CD4-positive, alpha-beta T cell treated with Interferon alpha-2 for 1 hour (primary cell): ENCODE measurements at regions not wholly inside any gene's neighbourhood (a gene's known extent, or its start where the extent isn't known, plus 50 kb on each side); places are given as distances from the start of the nearest gene placed in this dataset.

Experiments
- DNase-seq, 2 donors: peaks; one replicate each; pipeline ENCODE4 v3.0.0-alpha.2; 2020 to 2022

DNA sequence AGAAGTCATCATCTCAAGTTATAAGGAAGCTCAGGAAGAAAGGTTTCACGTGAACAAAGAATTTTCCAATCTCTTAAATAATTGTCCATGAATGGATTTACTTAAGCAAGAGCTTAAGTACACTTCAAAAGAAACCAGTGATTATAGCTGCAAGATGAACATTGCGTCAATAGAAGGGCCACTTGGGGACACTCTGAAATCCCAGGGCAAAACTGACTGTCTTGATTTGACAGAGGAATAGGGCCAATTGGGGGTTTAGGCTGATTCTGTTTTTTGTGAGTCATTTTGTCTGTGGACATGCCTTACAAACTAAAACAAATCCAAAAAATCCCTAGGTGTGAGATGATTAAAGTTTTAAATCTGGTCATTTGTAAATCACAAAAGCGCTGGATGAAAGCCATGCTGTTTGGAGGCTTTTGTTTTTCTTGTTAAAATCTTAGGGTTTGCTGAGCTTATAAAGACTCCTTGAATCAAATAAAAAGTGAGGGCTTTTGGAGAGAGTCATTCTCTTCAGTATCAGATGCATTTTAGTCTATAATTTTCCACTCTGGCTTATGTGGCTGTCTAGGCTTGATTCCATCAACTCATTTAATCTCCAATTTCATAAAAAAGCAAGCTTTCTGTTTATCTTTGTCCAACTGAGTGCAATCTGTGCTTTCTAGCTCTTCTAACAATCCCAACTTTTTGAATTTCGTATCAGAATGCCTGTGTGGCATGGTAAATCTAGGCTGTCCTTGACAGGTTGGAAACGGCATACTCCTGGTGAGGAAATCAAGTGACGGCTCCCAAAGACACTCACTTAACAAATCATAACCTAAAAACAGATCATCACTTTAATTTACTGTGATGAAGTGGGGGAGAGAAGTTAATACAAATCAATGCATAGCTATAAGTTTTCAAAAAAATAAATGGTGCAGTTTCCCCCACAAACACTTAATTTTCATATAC lies 98.2 kb upstream of the SOX9 start:
- DNase-seq = no peak

DNA sequence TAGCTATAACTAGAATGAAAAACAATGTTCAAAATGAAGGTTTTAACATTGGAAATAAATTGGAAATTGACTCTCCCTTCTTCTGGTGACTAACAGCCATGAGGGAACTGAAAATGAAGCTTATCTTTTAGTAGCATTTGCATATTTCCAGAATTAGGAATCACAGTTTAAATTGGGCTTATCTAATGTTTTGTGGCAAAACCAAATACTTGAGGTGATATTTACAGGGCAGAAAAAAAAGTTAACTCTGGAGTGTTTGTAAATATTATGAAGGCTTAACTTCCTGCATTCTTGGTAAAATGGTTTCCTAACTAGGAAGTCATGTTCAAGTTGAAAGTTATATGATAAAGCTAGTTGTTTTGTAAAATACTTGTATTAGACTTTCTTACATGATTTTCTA lies 96.4 kb upstream of the SOX9 start:
- DNase-seq = no peak

DNA sequence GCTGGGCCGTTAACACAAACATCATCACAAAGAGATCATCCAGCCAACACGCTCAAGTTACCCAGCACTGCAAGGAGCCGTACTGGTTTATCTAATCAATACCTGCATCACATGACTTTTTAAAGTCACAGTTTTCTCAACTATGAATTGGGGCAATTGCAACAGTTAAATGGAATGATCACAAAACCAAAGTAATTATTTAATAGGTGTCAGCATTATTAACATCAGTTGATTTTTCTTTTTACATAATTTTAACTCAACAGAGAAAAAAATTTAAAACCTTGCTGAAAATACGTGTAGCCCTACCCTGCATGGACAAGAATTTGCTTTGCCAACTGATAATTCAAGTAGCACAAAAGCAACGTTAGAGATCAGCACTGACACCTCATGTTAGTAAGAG lies 95.7 kb upstream of the SOX9 start:
- no peak for DNase-seq

DNA sequence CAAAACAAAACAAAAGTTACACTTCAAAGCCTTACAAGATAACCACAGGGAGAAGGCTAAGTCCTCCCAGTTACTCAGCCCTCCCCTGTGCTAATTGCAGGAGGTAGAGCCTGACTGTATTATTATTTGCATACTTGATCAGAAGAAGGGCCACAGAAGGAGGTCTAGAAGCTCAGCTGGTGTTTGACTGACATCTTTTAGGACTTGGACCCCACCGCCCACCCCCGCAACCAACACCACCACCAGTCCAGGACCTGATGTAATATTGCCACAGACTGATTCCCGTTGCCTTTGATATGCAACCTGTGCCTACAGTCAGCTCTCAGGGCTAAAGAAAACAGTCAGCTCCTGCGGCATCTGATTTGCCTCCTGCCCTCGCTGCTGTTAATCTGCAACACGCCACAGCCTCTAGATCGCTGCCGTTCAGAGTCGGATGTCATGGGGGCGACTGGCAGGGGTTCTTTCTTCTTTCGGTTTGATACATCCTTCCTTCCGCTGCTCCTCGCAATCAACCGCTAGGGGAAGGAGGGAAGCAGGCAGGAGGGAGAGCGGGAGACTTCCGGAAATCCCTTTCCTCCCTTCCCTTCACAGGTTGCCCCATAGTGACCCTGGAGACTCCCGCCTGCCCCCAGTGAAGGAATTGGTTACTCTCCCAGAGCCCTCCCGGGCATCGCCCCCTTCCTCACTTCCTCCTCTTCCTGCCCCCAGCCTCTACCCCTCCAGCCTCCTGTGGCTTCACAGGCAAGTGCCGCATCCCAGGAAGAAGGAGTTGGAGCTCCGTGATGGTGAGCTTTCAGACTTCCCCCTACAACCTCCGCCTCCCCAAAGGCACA lies 90.5 kb upstream of the SOX9 start:
- DNase-seq = peak in 1 of 2 donors; percentile 20

DNA sequence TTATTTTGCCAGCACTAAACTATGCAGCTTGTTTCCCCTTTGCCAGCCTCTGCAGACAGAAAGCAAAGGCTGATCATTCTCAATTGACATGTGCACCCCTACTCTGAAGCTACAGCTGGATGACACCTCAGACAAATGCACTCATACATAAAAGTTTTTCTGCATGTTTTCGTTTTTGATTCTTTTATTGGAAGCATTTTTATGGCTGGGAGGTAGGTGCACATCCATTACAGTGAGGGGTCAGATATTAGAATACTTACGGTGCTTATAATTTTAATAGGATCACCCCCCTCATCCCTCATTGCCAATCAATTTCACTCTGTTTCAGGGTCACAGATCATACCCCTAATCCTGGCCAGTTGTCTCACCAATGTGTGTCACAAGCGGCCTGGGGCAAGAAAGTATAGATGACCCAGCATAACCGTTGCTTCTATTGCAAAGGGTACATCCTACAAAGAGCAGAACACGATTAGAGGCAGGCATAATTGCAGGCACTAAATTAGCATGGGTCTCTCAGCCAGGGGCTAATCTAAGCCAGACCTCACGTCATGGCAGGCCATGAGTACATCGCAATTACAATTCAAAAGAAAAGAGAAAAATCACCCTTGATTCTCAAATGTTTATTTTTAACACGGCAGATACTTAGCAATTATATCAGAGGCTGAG lies 89.5 kb upstream of the SOX9 start:
- DNase-seq = no peak

DNA sequence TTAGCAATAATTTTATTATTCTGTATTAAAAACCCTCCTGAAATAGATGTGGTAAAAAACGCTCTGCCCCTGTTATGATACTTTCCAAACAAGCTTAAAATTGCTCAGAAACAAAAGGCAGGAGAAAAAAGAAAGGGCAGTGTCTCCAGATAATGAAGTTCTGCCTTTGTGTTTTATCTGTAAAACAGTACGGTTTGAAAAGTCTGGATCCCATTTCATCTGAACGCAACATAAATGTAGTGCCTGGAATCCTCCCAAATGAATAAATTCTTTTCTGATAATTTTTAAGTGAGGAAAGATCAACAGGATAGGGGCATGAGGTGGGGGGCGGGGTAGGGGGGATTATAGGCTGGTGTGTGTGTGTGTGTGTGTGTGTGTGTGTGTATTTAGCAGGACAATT lies 87.5 kb upstream of the SOX9 start:
- DNase-seq = no peak

DNA sequence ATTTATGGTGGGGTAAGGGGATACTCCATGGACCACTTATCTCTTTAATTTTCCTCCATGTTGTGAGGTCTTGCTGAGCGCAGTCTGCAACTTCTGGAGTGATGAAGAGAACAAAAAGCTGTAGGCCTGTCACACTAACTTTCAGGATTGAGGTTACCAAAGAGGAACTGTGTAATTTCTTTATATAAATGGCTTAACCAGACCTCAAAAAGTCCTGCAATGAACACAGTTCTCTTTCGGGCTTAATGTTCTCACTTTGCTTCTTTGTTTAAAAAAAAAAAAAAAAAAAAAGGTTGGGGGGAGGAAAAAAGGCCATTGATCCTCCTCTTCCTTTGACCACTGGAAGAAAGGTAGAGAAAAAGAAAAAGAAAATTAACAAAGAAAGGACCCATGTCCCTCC lies 86.8 kb upstream of the SOX9 start:
- DNase-seq = no peak

DNA sequence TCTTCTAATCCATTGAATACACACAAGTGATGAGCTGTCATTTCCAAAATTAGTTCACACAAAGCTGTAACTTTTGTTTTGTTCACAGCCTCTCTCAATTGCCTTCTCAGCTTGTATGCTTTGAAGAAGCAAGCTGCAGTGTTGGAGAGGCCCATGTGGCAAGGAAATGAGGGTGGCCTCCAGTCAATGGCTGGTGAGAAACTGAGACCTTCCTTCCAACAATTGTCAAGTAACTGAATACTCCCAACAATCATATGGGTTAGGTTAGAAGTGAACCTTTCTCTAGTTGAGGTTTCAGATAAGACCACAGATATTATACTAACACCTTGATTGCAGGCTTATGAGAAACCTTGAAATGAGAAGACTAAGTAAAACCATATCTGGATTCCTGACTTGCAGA lies 82.4 kb upstream of the SOX9 start:
- DNase-seq = no peak

DNA sequence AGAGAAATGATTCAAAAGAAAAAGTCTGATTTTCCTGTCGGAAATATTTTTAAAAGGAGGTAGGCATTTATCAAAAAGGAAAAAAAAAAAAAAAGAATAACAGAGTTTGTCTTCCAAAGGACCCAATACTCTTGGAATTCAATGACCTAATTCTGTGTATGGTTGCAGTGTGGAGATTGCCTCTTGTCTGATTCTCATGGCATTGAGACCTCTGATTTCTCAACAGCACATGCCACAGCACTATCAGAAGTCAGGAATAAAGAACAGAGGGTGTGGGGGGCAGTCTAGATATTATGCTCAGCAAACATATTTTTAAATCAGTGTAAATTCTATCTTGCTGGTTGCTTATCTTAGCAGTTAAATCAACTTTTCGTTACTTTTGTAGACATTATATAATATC lies 81.3 kb upstream of the SOX9 start:
- DNase-seq = no peak

DNA sequence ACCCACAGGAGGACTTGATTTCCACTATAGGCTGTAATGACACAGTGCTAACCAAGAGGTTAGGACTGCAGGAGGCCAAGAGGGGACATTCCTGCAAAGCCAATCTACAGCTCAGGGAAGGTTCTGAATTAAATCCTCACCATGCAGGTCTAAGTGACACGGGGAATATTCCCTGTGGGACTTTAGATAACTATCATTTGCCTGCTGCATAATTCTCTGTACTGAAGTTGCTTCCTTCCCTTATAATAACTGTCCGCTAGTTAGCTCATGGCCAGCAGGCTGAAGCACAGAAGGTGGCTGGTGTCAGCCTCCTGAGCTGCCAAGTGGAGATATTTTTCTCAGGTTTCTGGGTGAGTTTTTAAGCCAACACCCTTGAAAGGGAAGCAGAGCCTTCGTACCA lies 74.6 kb upstream of the SOX9 start:
- no peak for DNase-seq

DNA sequence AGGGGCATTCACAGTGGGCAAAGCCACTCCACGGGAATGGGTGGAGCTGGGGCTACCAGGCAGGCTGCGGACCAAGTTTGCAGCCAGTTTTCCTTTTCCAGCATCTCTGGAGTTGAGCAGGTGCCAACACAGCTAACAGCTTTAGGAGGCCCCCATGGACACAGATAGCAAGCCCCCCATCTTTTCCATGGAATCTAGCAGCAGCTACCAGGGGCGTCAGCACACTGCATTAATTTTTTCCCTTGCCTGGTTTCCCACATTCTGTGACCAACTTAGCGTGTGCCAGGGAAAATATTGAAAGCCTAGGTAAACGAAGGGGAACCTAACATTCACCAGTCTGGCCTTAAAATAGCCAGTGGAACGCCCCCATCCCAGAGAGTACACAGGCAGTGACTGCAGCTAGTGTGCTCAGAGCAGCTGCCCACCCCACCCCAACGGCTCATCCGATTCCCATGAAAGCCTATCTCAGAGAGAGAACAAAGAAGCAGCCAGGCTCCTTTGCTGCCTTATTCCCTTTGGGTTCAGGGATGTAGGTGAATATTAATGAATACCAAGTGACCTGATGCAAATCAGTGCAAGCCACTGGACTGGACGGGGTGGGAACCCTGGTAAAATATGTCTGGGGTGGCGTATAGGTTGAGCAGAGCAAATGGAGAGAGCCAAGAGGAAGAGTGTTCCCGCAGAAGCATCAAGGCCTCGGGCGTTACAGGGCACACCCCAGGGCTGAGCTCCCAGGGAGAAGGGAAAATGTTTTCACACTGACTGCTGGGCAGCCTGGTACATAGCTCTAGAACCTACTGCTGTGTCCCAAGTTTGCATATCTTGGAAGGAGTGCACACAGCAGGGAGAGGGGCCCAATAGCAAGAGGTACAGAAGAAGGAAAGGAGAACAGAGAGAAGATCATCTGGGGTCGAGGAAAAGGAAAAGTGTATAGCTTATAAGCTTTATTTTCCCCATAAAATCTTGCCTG lies 73.9 kb upstream of the SOX9 start:
- DNase-seq = no peak

DNA sequence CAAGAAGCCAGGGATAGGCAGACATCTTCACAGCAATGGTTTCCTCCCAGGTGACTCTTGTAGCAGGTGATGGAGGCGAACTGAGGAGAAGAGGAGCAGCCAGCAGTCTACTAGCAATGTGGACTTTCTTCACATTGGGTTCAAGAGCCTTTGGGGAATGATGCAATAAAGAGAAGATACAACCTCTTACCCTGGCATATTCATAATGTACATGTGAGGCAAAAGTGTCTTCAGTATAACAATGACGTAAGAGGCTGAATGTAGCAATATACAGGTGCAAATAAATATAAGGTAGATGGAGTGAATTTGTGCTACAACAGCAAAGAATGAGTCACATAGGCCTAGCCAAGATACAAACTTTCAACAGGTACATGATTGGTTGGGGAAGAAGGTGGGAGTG lies 70.9 kb upstream of the SOX9 start:
- no peak for DNase-seq

DNA sequence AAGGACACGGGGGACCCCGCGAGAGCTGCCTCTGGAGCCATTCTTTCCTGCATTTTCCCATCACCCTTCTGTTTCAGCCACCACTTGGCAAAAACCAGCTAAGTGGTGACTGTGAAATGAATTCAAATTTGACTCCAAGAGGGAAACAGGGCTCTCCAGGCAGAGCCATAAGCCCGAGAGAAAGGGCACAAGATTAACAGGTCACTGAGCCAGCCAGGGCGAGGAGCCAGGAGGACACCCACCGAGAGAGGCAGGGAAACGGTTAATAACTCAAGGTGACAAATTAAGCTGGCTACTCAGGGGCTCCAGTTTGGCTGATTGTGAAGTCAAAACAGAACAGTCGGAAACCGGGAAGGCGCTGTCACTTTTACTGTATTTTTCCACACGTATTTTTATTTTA lies 67.8 kb upstream of the SOX9 start:
- no peak for DNase-seq

DNA sequence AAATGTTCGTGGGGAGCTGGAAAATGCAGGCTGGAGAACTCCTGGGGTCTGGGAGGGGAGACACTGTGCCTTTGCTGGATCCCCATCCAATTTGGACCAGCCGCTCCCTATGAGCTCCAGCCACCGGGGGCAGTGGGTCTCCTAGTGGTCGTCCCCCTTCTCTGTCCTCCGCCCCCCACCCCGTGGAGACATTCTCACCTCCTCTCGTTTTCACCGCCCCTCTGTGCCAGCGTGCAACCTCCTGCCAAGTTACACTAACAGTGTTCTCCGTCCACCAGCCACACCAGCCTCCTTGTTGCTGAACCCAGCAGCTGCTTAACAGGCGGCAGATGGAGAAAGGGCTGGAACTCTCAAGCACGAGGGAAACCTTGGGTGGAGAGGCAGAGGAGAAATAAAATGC lies 67.4 kb upstream of the SOX9 start:
- no peak for DNase-seq

DNA sequence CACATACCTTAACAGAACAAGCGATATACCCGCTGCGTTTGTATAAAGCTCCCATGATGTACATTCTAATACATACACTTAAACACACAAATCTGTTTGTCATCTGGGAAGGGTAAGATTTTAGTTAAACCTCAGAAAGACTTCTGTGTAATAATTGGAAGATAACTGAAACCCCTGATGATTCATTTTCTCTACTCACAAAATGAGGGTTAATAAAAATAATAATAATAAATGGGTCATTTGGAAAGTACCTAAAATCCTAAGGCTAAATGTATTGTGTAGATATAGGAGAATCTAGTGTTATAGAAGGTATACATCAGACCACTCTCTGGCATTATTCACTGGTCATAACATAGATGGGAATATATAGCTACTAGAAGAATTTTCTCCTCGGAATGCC lies 64.7 kb upstream of the SOX9 start:
- no peak for DNase-seq

DNA sequence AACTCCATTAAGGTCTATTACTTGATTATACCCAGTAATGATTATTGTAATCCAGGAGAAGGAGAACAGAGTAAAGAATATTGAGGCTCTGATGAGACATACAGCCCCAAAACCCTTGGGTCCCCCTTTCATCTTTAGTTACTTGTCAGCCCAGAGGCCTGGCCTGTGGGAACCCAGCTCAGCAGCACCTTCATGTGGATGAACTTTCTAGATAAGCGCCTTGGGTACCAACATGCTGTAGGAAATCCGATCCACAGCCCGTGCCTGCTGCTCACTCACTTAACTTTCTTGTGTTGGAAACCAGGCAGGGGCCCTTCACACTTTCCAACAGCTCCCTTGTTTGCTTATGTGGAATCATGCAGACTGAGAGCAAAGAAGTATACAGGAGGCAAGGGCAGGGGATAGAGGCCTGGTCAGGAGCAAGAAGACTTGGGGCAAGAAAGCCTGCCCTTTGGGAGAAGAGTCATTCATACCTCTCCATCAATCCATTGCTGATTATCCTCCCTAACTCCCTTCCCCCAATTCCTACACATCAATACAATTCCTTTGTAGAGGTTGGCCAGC lies 64.0 kb upstream of the SOX9 start:
- no peak for DNase-seq

DNA sequence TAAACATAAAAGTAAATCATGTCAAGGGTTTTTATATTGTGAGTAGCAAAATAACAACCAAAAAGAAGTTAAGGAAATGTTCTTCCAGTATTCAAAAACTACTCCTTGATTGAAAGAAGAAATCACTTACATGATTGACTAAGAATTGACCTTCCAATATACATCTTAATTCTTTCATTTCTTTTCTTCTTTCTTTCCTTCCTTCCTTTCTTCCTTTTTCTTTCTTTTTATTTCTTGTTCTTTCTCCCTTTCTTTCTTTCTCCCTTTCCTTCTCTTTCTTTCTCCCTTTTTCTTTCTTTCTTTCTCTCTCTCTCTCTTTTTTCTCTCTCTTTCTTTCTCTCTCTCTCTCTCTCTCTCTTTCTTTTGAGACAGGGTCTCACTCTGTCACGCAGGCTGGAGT lies 60.7 kb upstream of the SOX9 start:
- no peak for DNase-seq

DNA sequence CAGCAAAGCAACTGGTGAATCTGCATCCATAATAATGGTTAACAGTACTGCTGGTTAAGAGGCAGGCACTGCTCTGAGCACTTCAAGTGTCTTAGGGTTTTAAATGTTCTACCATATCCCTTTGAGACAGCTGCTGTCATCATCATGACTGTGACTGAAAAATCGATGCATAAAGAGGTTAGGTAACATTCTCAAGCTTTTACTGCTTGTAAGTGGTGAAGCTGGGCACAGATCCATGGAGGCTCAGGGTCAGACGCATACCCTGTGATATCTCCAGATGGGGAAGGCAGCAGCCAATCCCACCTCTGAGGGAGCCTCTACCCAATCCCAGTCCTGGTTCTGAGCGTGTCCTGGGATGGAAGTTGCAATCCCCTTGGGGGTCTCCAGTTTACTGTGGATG lies 57.6 kb upstream of the SOX9 start:
- DNase-seq = no peak

DNA sequence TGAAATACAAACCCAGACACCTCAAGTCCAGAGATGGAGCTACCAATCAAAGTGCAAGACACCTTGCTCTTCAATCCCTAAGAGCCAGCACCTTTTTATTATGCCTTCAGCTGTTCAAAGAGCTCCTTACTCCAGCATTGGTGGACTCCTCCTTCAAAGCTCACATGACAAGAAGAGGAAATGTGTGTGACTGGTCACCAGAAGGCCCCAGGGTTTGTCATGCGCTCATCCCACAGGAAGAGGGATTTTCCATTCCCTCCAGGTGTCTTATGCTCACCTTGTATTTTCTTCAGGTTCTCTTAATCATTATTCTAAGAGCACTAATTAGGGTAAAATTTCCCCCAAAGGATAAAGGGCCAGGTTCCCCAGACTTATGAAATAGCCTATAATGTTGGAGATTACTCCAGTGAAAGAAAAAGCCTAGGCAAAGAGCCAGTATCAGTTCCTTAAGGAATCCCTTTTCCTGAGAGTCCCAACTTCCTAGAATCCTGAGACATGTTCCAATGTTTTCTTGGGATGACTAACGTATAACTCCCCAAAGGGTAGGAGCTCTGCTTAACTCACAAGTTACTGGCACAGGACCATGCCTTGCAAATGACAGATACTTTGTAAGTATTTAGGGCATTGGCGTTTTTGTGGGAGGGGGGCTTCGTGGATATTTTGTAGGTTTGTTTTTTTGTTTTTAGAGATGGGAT lies 56.9 kb upstream of the SOX9 start:
- no peak for DNase-seq

DNA sequence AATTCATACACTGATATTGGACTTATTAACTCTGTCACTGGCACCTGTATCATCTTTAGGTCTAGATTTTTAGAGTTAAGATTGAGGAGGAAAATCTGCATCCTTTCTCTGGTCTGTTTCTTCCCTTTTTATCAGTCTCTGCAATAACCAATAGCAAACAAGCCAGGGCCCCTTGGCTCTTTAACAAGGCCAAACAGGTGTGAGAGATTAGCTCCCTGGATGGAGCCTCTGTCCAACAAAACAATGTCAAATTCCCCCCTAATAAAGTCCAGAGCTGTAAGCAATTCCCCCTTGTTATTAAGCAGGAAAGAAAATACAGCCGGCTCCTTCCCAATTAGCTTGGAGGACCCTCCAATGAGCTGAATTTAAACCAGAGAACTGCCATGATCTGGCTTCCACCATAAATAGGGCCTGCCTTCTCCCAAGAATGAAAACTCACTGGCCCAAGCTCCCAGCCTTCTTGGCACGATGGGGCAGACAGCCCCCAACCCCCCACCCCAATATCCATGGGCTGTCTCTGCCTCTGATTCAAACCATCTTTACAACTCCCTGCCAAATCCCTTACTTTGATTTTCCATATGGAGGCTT lies 56.1 kb upstream of the SOX9 start:
- DNase-seq = no peak

DNA sequence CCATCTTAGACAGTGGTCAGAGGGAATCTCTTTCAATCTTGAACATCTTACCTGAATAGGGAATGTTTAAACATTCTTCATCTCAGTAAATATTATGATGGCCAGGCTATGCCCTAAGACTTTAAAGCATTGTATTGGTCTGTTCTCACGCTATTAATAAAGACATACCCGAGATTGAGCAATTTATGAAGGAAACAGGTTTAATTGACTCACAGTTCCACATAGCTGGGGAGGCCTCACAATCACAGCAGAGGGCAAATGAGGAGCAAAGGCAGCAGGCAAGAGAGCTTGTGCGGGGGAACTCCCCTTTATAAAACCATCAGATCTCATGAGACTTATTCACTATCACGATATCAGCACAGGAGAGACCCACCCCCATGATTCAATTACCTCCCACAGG lies 55.3 kb upstream of the SOX9 start:
- no peak for DNase-seq
